A673 (cell line): ENCODE measurements at regions not wholly inside any gene's neighbourhood (a gene's known extent, or its start where the extent isn't known, plus 50 kb on each side); places are given as distances from the start of the nearest gene placed in this dataset.

Source experiments
- BruUV-seq: library from RNA; stranded (reverse); fragments of 400-500 nt; replicated peaks from 2 replicates; lab custom pipeline; 2021; lab: Mats Ljungman, UMichigan
- CTCF ChIA-PET: fragments of 300-600 bp; sonication (Branson Sonifier 250); formaldehyde crosslinking; loops from one replicate; lab custom pipeline; 2022; ENCODE audit warnings: antibody characterized with exemption; lab: Charles Lee
- POLR2A ChIA-PET: fragments of 300-600 bp; sonication (Branson Sonifier 250); formaldehyde crosslinking; loops from one replicate; lab custom pipeline; 2022; ENCODE audit warnings: antibody characterized with exemption; ENCODE audit not compliant: low non-redundant PET; lab: Charles Lee
- DNase-seq: peaks from one replicate; pipeline ENCODE4 v3.0.0-alpha.2; 2015; ENCODE audit warnings: low spot score
- H3K27ac ChIP-seq: fragments of 200-600 bp; sonication (generic); 2 replicates; pipeline ENCODE4 v1.5.1; 2016; ENCODE audit warnings: mixed run types, low read depth, mild to moderate bottlenecking, mixed read lengths, antibody characterized with exemption, low read length; ENCODE audit not compliant: poor library complexity, severe bottlenecking
- H3K27me3 ChIP-seq: fragments of 200-600 bp; sonication (generic); replicated peaks from 2 replicates; pipeline ENCODE4 v1.6.1; 2017; ENCODE audit warnings: mixed run types, low read depth, mild to moderate bottlenecking, mixed read lengths, antibody characterized with exemption, low read length; ENCODE audit not compliant: insufficient read depth, poor library complexity
- H3K36me3 ChIP-seq: fragments of 200-600 bp; sonication (generic); 2 replicates; pipeline ENCODE4 v1.6.1; 2016; ENCODE audit warnings: mixed run types, mild to moderate bottlenecking, mixed read lengths, antibody characterized with exemption, low read length; ENCODE audit not compliant: insufficient read depth, poor library complexity, severe bottlenecking
- H3K4me1 ChIP-seq: fragments of 200-600 bp; sonication (generic); 2 replicates; pipeline ENCODE4 v1.6.1; 2017; ENCODE audit warnings: mixed run types, mild to moderate bottlenecking, mixed read lengths, antibody characterized with exemption, low read length; ENCODE audit not compliant: insufficient read depth, poor library complexity, severe bottlenecking
- H3K4me3 ChIP-seq: fragments of 200-600 bp; sonication (generic); 2 replicates; pipeline ENCODE4 v1.5.1; 2016; ENCODE audit warnings: low read depth, mixed run types, mild to moderate bottlenecking, mixed read lengths, low read length; ENCODE audit not compliant: poor library complexity, severe bottlenecking
- H3K9me3 ChIP-seq: fragments of 200-600 bp; sonication (generic); 2 replicates; pipeline ENCODE4 v1.6.1; 2016; ENCODE audit warnings: mixed run types, low read depth, mild to moderate bottlenecking, mixed read lengths, antibody characterized with exemption, low read length; ENCODE audit not compliant: poor library complexity, severe bottlenecking
- EZH2 ChIP-seq: fragments of 200-600 bp; sonication (generic); IDR thresholded peaks from 2 replicates; pipeline ENCODE4 v1.6.1; 2017; ENCODE audit warnings: borderline replicate concordance, low read depth, mild to moderate bottlenecking, mixed read lengths, antibody characterized with exemption, low read length; ENCODE audit not compliant: poor library complexity, severe bottlenecking
- intact Hi-C: fragments of 100-400 bp; cut with micrococcal nuclease; formaldehyde crosslinking; loops from one replicate; pipeline ENCODE4 v1.10.0; 2022; ENCODE audit not compliant: unreplicated experiment
- TF ChIP-seq, protein P1 (sequence below): fragments of 300-800, 200-600 bp; sonication (generic); conservative IDR thresholded peaks from 2 replicates; pipeline ENCODE4 v1.5.1; 2017; ENCODE audit warnings: low read depth, mild to moderate bottlenecking, antibody characterized with exemption, low read length, moderate library complexity, mixed read lengths

DNA sequence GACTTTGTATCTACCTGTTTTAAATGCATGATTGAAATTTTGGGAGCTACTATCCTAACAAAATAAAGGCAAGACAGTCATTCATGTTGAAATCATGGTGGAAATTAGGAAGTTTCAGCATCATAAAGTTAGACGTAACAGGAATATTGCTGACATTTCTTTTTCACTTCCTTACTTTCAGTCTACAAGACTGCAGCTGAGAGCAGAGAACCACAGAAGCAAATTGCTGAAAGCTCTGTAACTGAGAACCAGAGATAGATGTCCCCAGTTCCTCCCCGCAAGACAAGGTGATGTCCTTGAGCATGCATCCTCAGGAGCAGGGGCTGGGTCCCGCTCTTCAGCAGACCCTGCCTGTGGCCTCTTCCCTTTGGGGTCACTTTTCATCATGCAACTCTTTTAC lies 466.3 kb upstream of the POM121L12 start:
- CTCF ChIA-PET = no interaction called here
- no TSS peak for BruUV-seq
- Histone ChIP-seq H3K4me1 (no peaks in the 10 kb centered on the region), H3K9me3 (peaks cover 40% of the 10 kb centered on the region), H3K27me3 (no peaks in the 10 kb centered on the region), H3K36me3 (no peaks in the 10 kb centered on the region), H3K4me3 (no peak overlapping the region), H3K27ac (no peak overlapping the region)
- POLR2A ChIA-PET = no interaction called here
- TF ChIP-seq, protein P1, sequence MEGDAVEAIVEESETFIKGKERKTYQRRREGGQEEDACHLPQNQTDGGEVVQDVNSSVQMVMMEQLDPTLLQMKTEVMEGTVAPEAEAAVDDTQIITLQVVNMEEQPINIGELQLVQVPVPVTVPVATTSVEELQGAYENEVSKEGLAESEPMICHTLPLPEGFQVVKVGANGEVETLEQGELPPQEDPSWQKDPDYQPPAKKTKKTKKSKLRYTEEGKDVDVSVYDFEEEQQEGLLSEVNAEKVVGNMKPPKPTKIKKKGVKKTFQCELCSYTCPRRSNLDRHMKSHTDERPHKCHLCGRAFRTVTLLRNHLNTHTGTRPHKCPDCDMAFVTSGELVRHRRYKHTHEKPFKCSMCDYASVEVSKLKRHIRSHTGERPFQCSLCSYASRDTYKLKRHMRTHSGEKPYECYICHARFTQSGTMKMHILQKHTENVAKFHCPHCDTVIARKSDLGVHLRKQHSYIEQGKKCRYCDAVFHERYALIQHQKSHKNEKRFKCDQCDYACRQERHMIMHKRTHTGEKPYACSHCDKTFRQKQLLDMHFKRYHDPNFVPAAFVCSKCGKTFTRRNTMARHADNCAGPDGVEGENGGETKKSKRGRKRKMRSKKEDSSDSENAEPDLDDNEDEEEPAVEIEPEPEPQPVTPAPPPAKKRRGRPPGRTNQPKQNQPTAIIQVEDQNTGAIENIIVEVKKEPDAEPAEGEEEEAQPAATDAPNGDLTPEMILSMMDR = no peak
- TF ChIP-seq EZH2 = no peak
- DNase-seq = no peak
- intact Hi-C loops = no loop called here

DNA sequence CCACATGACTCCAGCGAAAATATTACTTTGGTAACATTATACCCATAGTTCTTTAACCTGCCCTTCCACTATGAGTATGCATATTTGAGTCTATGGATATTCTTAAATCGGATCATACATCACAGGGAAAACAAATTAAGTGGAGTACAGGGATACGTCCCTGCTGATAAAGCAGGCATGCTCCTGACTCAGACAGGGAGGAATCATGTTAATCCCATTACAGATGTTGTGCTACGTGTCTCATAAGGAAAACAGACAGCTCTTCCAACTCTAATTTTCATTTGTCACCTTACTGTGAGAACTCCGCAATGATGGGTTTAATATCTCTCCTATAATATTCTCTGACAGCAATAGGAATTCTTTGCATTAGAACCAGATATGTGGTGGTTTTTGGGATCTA lies 469.5 kb upstream of the POM121L12 start:
- ChIA-PET POLR2A (no interaction called here), CTCF (no interaction called here)
- intact Hi-C loops = no loop called here
- Histone ChIP-seq H3K9me3 (peaks cover 42% of the 10 kb centered on the region), H3K27me3 (no peaks in the 10 kb centered on the region), H3K27ac (no peak overlapping the region), H3K36me3 (no peaks in the 10 kb centered on the region), H3K4me3 (no peak overlapping the region), H3K4me1 (no peaks in the 10 kb centered on the region)
- no TSS peak for BruUV-seq
- no peak for DNase-seq
- TF ChIP-seq, protein P1 = no peak
- TF ChIP-seq EZH2 = no peak

DNA sequence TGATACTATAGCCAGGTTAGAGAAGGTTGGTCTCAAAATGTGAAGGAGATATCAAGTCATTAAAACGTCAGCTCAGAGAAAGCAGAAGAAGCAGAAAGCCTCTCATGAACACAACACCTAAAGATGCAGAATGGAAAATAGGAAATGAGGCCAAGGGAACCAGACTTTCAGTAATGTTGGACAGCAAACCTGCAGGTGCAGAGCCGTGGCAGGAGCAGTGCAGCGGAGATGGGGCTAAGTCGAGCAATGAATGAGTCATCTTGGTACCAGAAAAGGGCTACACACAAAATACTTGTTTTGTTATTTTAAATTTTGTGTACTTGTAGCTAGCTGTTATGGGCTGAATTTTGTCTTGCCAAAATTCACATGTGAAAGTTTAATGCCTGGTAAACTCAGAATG lies 479.6 kb upstream of the POM121L12 start:
- Histone ChIP-seq H3K36me3 (no peaks in the 10 kb centered on the region), H3K9me3 (peaks cover 14% of the 10 kb centered on the region), H3K27ac (no peak overlapping the region), H3K4me3 (no peak overlapping the region), H3K27me3 (no peaks in the 10 kb centered on the region), H3K4me1 (no peaks in the 10 kb centered on the region)
- no peak for DNase-seq
- POLR2A ChIA-PET = no interaction called here
- BruUV-seq = no TSS peak
- no peak for TF ChIP-seq EZH2
- TF ChIP-seq, protein P1 = no peak
- intact Hi-C loops = no loop called here
- CTCF ChIA-PET = no interaction called here
